EL (cell line): ENCODE measurements at regions not wholly inside any gene's neighbourhood (a gene's known extent, or its start where the extent isn't known, plus 50 kb on each side); places are given as distances from the start of the nearest gene placed in this dataset.
"Not testable (repeated sequence)": the region's sequence is repeated elsewhere in the genome, so short reads cannot be mapped to it uniquely, and the experiment has no call there.

Experiments
- DNase-seq: peaks from one replicate; pipeline ENCODE4 v3.0.0-alpha.2; 2016

DNA sequence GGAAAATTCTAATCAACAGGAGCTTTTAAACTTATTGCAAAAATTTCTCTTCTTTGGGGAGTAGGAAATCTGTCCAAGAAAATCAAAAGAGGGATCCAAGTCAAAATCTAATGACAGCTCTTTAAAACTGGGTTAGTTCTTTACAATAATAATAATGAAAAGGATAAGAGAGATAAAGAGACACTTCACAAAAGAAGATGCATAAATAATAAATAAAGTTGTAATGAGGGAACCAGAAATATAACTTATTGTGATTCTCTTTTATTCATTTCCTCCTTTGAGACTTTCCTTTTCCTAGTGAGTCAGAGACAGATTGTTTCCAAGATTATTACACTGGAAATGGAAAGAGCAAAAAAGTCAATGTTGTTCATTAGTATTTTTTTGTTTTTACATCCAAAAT lies 1029.3 kb downstream of the PCDH17 start:
- DNase-seq = no peak

DNA sequence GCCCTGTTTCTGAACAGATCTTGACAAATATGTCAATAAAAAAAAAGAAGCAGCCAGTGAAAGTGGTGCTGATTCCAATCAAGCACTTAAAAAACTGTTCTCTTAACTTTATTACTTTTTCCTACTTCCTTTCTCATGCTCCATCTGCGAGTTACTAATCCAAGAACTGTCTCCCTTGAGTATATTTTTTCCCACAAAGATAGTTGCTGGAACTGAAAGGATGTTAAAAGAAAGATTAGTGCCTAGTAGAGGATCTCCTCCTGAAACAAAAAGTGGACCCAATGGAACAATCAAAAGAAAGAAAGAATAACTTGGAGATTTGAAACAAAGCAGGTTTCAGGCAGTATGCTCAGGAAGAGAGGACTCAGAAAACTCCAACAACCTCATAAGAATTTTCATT lies 1034.8 kb downstream of the PCDH17 start:
- DNase-seq = no peak

DNA sequence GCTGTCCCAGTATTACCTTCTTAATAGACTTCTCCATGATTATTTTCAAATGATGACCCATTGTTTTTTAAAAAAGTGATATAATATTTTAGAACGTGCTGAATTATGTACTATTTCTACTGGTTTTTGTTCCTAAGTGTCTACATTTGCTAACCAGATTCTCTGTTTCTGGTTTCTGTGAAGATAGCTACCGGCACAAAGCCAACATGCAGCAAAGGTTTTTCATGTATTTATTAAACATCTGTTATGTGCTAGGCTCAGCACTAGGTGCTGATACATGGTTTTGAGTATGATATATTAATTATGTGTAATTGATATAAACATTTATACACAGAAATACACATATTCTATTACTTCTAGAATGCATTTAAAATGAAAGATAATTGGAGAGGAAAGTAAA lies 1035.6 kb downstream of the PCDH17 start:
- DNase-seq = no peak

DNA sequence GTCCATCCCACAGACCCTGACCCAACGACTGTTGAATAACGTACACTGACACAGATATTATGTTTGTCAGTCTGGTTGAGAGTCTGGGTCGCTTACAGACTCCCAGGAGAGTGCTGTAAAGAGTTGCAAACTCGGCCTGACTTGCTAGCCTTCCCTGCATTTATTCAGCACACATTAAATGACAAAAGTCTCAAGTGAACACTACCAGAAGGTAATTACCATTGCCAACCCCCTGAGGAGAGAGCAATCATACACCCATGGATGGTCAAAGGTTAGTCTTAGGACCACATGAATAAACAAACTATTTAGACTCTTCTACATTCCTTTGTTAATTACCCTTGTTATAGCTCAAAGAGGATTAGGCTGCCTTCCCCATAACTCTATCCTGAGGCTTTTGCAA lies 1048.6 kb downstream of the PCDH17 start:
- no peak for DNase-seq

DNA sequence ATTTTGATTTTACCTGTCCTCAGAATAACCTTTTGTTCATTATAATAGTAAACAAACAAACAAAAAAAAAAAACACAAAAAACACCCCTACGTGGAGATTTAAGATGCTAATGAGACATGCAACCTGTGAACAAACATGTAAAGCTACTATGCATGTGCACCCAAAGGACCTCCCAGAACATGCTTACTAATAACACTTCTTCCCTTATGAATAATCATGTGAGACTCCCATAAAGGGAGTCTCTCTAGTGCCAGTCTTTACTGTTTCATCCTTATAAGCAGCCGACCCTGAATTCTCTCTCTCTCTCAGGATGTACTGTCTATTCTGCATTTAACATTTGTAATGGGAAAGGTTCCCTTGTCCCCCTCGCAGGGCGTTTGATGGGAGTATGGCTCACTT lies 1051.1 kb downstream of the PCDH17 start:
- no peak for DNase-seq

- DNase-seq = no peak
Observed at GRCh38 chr13:58687148-58687547, 1055.6 kb downstream of the PCDH17 start.

DNA sequence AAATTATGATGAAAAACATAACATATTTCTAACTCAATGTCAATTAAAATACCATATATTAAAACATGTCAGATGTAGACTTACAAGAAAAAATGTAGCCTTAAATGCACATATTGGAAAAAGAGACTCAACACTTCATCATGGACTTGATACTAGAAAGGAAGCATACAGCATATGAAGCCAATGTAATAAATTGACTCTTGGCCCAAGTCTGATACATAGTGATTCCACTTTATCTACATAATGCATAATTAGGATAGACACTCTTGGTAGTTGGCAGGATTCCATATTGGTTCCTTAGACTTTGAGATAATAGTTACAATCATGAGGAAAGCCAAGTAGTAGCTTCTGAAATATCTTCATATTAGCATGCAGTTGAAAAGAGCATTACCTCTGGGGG lies 1067.0 kb downstream of the PCDH17 start:
- DNase-seq = no peak

DNA sequence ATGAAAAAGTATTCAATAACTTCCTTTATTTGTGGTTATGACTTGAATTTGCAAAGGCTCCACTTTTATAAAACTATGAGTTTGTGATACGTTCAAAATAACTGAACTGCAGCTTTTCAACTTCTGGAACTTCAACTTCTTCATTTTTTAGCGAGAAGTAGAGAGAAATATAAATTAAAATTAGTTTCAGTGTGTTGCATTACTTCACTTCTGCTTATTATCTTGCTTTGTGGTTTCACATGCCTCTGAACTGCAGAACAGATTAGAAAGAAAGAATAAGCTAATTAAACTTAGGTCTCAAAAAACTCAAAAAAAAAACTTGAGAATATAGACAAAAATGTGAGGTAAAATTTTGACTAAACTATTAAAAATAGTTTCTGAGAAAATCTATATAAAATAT lies 1073.4 kb downstream of the PCDH17 start:
- no peak for DNase-seq

DNA sequence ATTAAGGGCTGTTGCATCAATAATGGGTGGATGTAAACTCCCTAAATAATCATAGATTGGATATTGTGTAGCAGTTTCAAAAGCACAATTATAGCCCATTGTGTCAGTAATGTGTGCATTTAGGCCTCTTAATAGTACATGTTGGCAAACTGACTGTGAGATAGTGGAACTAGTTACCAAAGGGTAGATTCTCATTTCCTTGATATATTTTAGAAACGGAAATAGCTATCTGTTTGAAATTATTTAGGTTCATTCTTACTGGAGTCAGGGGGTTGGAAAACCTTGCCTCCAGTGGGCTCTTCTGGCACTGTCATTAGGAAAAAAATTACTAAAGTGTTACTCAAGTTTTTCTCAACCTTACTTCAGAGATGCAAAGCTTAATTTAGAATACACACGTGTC lies 1074.9 kb downstream of the PCDH17 start:
- DNase-seq = no peak

- no peak for DNase-seq
Observed at GRCh38 chr13:58712191-58712590, 1080.6 kb downstream of the PCDH17 start.

GRCh38 chr13:58714016-58714415 lies 1082.5 kb downstream of the PCDH17 start:
- DNase-seq = not testable (repeated sequence)

DNA sequence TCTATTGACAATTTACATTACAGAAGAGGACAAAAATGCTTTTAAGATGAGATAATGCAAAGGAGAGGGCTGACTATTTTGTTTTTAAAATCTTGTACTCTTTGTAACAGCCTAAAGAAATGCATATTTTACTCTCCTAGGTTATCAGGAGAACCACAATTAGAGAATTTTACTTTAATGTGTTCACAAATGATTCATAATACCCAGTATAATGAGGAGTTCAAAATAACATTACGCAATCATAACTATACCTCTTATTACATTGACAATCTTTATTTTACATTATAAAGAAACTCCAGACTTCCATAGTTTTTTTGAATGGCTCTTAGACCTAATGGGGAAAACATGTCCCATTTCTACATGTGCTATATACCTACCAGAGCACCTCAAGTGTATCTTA lies 1089.7 kb downstream of the PCDH17 start:
- DNase-seq = no peak

DNA sequence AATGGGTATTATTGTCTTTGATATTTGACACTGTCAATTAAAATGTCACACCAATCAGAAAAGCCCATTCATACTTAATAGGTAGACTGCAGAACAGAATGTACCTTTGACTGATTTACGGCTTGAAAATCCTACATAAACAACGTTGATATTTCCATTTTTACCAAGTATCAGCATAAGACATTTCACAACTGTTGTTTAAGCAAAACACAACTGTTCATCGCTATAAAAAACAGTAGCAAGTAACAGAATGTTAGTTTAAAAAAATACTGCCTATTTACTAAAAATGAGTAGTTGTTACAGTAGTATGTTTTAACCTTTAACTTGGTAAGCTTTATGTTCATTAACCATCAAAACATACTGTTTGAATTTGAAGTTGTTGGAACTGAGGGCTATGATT lies 1096.6 kb downstream of the PCDH17 start:
- DNase-seq = no peak

- no peak for DNase-seq
Observed at GRCh38 chr13:58729361-58729760, 1097.8 kb downstream of the PCDH17 start.

- no peak for DNase-seq
Observed at GRCh38 chr13:58744686-58745085, 1113.1 kb downstream of the PCDH17 start.

- DNase-seq = no peak
Observed at GRCh38 chr13:58767566-58767965, 1136.0 kb downstream of the PCDH17 start.

GRCh38 chr13:58773280-58773859 lies 1141.8 kb downstream of the PCDH17 start:
- DNase-seq = no peak

DNA sequence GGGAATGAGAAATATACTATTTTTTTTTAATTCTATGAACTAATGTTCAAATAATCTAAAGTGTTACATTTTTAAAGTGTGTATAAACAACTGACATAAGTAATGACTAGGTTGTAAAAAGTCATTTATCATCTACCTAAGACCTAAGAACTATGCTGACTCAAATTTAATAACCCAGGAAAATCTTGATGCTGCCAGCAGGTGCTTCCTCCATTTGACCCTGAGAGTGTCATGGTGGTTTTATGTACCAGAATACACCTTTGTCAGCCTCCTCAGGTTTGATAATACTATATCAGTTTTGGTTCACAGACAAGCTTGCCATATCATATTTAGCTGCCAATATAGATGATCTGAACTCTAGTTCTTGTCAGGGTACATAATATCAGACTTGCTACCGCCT lies 1151.2 kb downstream of the PCDH17 start:
- no peak for DNase-seq

GRCh38 chr13:58792854-58793253 lies 1161.3 kb downstream of the PCDH17 start:
- no peak for DNase-seq

- no peak for DNase-seq
Observed at GRCh38 chr13:58795715-58796114, 1164.2 kb downstream of the PCDH17 start.

- DNase-seq = no peak
Observed at GRCh38 chr13:58804832-58805231, 1173.3 kb downstream of the PCDH17 start.

DNA sequence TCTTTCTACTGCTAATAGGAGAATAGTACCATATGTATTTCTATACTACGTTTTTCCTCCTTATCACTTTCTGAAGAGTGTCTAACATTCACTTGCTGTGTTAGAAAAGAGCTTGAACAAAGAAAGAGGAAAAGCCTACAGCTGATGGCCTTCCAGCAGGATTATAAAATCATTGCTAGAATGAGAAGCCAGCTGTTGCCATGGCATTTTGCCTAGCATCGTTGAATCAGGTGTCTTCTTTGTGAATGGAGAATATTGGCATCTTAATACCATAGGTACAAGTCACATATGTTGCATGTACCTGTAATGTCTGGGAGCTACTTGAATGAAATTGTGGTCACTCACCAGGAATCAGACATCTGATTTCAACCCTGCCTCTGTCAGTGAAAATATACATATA lies 1174.9 kb downstream of the PCDH17 start:
- DNase-seq = no peak

DNA sequence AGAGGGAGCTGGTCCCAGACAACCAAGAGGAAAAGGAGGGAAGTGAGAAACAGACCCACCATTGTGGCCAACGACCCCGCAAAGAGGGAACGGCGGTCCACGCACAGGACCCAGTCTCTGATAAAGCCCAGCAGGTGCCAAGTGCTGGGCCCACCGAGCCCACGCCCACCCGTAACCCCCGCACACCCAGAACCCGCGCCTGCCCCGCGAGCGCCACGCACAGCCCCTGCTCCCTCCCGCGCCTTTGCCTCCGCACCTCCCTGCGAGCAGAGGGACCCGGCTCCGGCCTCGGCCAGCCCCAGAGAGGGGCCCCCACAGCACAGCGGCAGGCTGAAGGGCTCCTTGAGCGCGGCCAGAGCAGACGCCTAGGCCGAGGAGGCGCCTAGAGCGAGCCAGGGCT lies 1192.2 kb downstream of the PCDH17 start:
- no peak for DNase-seq

DNA sequence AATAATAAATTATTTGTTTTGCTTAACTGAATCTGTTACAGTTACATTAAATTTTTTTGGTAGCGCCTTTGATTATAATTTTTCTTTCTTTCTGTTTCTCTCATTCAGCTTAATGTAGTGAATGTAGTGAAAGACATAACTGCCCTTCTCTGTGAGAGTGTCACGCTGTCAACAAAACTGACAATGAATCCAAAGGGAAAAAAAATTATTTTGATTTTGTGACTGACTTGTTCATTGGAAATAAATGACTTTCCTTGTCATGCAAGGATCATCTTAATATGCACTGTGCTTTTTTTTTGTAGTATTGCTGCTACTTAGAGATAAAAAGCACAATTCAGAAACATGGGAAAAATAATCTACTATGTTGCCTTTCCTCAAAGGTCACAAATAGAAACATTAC lies 1196.4 kb downstream of the PCDH17 start:
- no peak for DNase-seq

DNA sequence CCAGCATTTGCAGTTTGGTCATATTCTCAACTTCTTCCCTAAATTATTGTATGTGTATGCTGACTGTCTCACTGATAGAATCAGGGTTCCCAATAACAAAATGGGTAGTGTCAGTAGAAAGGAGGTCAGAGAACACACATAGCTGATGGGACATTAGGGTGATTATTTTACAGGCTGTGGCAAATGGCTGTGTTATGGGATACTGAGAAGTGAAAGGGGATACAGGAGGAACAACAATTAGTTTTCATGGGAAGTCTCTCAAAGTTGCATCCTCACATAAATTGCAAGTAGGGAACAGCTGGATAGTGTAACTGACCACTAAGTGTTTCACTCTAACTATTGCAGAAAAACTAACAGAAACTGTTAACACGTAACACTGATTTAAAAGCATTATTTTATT lies 1199.3 kb downstream of the PCDH17 start:
- DNase-seq = no peak

DNA sequence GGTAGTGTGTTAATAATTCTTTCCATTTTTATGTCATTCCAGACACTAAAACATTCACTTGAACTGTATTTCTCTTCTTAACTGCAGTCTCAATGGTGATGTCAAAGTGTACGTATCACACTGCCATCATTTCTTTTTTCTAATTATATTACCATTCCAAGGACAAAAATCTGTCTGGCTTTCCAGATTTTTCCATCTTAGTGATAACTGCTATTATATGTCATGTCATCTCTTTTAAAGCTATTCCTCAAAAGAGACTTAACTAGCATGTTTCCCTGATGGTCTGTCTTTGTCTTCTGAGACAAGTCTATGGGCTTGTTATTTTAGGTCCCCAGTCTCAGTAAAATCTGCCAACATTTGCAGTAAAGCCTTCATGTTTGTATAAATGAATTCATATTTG lies 1207.1 kb downstream of the PCDH17 start:
- DNase-seq = no peak
